Caki2 (cell line): ENCODE measurements at regions not wholly inside any gene's neighbourhood (a gene's known extent, or its start where the extent isn't known, plus 50 kb on each side); places are given as distances from the start of the nearest gene placed in this dataset.
A peak's percentile ranks its signal among the peaks of the same experiment; 100 is the strongest.
"Not testable (repeated sequence)": the region's sequence is repeated elsewhere in the genome, so short reads cannot be mapped to it uniquely, and the experiment has no call there.

Experiments
- DNase-seq: peaks from one replicate; pipeline ENCODE4 v3.0.0-alpha.2; 2015; ENCODE audit warnings: low read depth
- in situ Hi-C: cut with HindIII; loops from 2 replicates; pipeline ENCODE4 v1.10.0; 2016; ENCODE audit warnings: low sequenced_read_pairs, low pct_unique_long_range_greater_than_20kb, mixed read lengths

GRCh38 chrX:40875476-40875875, 140.1 kb upstream of the MED14 start:
- in situ Hi-C loops: no loop called here
- DNase-seq: no peak

- in situ Hi-C loops: no loop called here
- no peak for DNase-seq
Measured at GRCh38 chrX:40877887-40878286, 142.5 kb upstream of the MED14 start.

GRCh38 chrX:40878766-40879165, 143.4 kb upstream of the MED14 start:
- DNase-seq: no peak
- in situ Hi-C loops: no loop called here

- DNase-seq, in situ Hi-C loops: not testable (repeated sequence)
Measured at GRCh38 chrX:40879172-40879571, 143.8 kb upstream of the MED14 start.

- in situ Hi-C loops: no loop called here
- no peak for DNase-seq
Measured at GRCh38 chrX:40880712-40881111, 145.4 kb upstream of the MED14 start.

- in situ Hi-C loops: no loop called here
- no peak for DNase-seq
Measured at GRCh38 chrX:40883021-40883619, 147.8 kb upstream of the MED14 start.

GRCh38 chrX:40885989-40886388, 150.6 kb upstream of the MED14 start:
- in situ Hi-C loops: no loop called here
- DNase-seq: no peak

- in situ Hi-C loops: no loop called here
- DNase-seq: no peak
Measured at GRCh38 chrX:40887476-40887875, 152.1 kb upstream of the MED14 start.

- DNase-seq: no peak
- in situ Hi-C loops: no loop called here
Measured at GRCh38 chrX:40891798-40892197, 156.5 kb upstream of the MED14 start.

- in situ Hi-C loops: no loop called here
- no peak for DNase-seq
Measured at GRCh38 chrX:40893251-40893910, 158.0 kb upstream of the MED14 start.

GRCh38 chrX:40895246-40895645, 159.9 kb upstream of the MED14 start:
- DNase-seq: no peak
- in situ Hi-C loops: no loop called here

GRCh38 chrX:40897718-40898270, 162.5 kb upstream of the MED14 start:
- no peak for DNase-seq
- in situ Hi-C loops: no loop called here

- in situ Hi-C loops: not testable (repeated sequence)
Measured at GRCh38 chrX:40904739-40905138, 169.4 kb upstream of the MED14 start.

GRCh38 chrX:40908026-40908425, 172.7 kb upstream of the MED14 start:
- in situ Hi-C loops: no loop called here

More at GRCh38 chrX:40904739-40905138, 169.4 kb upstream of the MED14 start:
- DNase-seq: not testable (repeated sequence)

GRCh38 chrX:40908857-40909475, 173.6 kb upstream of the MED14 start:
- in situ Hi-C loops: no loop called here
- peak; percentile 18 for DNase-seq

More at GRCh38 chrX:40908026-40908425, 172.7 kb upstream of the MED14 start:
- no peak for DNase-seq

GRCh38 chrX:40912166-40912565, 173.1 kb upstream of the USP9X start:
- DNase-seq: no peak
- in situ Hi-C loops: no loop called here

- no peak for DNase-seq
- in situ Hi-C loops: no loop called here
Measured at GRCh38 chrX:40912576-40912975, 172.7 kb upstream of the USP9X start.

GRCh38 chrX:40920351-40920750, 164.9 kb upstream of the USP9X start:
- in situ Hi-C loops: no loop called here
- DNase-seq: no peak

GRCh38 chrX:40922307-40922706, 162.9 kb upstream of the USP9X start:
- in situ Hi-C loops: no loop called here
- no peak for DNase-seq
